Lung (tissue), 11 donors: ENCODE measurements at regions not wholly inside any gene's neighbourhood (a gene's known extent, or its start where the extent isn't known, plus 50 kb on each side); places are given as distances from the start of the nearest gene placed in this dataset.

Experiments
- ATAC-seq: fragments of 200-7000 bp; cut with Tn5 transposase; one replicate; pipeline ENCODE4 v1.9.1; 2020; ENCODE audit warnings: moderate number of reproducible peaks; ENCODE audit not compliant: insufficient read depth, low FRiP score
- DNase-seq, 3 donors: peaks; one replicate each; pipeline ENCODE4 v3.0.0-alpha.2; 2013 to 2017
- H3K27ac ChIP-seq, 2 donors: one replicate each; pipeline ENCODE4 v1.5.1; 2013; ENCODE audit warnings: mild to moderate bottlenecking in 2 of 2, moderate library complexity in 2 of 2, control low read depth in 1 of 2, inconsistent platforms in 1 of 2, low read depth in 1 of 2, low read length in 1 of 2
- H3K27me3 ChIP-seq, 3 donors: one replicate each; pipeline ENCODE4 v1.5.1; 2013; ENCODE audit warnings: low read length in 2 of 3; ENCODE audit not compliant: control insufficient read depth in 3 of 3, insufficient read depth in 3 of 3
- H3K36me3 ChIP-seq, 4 donors: one replicate each; pipeline ENCODE4 v1.5.1; 2013; ENCODE audit warnings: low read length in 4 of 4, mild to moderate bottlenecking in 1 of 4, moderate library complexity in 1 of 4; ENCODE audit not compliant: control insufficient read depth in 4 of 4, insufficient read depth in 4 of 4
- H3K4me1 ChIP-seq, 5 donors: one replicate each; pipeline ENCODE4 v1.5.1; 2013; ENCODE audit warnings: low read length in 5 of 5, mild to moderate bottlenecking in 2 of 5, moderate library complexity in 1 of 5; ENCODE audit not compliant: control insufficient read depth in 5 of 5, insufficient read depth in 5 of 5
- H3K4me3 ChIP-seq: one replicate; pipeline ENCODE4 v1.5.1; 2013; ENCODE audit warnings: mild to moderate bottlenecking, control low read depth, moderate library complexity
- H3K9ac ChIP-seq, 2 donors: one replicate each; pipeline ENCODE4 v1.5.1; 2013; ENCODE audit warnings: low read length in 2 of 2, control low read depth in 1 of 2; ENCODE audit not compliant: insufficient read depth in 1 of 2
- H3K9me3 ChIP-seq, 4 donors: one replicate each; pipeline ENCODE4 v1.5.1; 2013; ENCODE audit warnings: low read length in 3 of 4, mild to moderate bottlenecking in 1 of 4, moderate library complexity in 1 of 4; ENCODE audit not compliant: control insufficient read depth in 4 of 4, insufficient read depth in 3 of 4
- CTCF ChIP-seq: IDR thresholded peaks from 2 replicates; pipeline ENCODE4 v1.5.1; 2012; ENCODE audit warnings: mild to moderate bottlenecking; ENCODE audit errors: control extremely low read depth, extremely low read depth
- WGBS, 2 donors: extraction: QIAGEN DNeasy Blood & Tissue Kit; methylation state at CpG; one replicate each; pipeline ENCODE4 v1.1.7; 2013; 5-methylcytosine and 5-hydroxymethylcytosine counted together
- donor health status: control.
- donor health status: control.
- donor health status: Bipolar disorder and iron deficiency.
- donor health status: healthy.
- donor health status: DM: yes; HTN: yes; CAD: no.

GRCh38 chr13:88978607-88979006 is 1307.4 kb downstream of the SLITRK5 start:
- ATAC-seq, result no peak
- no peak for TF ChIP-seq CTCF
- peaks cover 0 to 4% (median 2%) of the 10 kb centered on the region in 5 donors for H3K4me1 ChIP-seq
- H3K4me3 ChIP-seq, result no peak overlapping the region
- WGBS, 2 donors, result 66 to 81% methylated on average over 2 of the region's 2 CpGs
- H3K9ac ChIP-seq, result no peak overlapping the region
- H3K36me3 ChIP-seq, result no peaks in the 10 kb centered on the region
- no peaks in the 10 kb centered on the region for H3K9me3 ChIP-seq
- DNase-seq, result no peak
- no peaks in the 10 kb centered on the region for H3K27me3 ChIP-seq
- H3K27ac ChIP-seq, result no peak overlapping the region

- no peak for TF ChIP-seq CTCF
- peak overlapping the region in 1 of 2 donors; percentile 28 for H3K9ac ChIP-seq
- no peaks in the 10 kb centered on the region for H3K9me3 ChIP-seq
- no peak overlapping the region for H3K4me3 ChIP-seq
- peaks cover 0 to 4% (median 2%) of the 10 kb centered on the region in 5 donors for H3K4me1 ChIP-seq
- no peaks in the 10 kb centered on the region for H3K27me3 ChIP-seq
- H3K36me3 ChIP-seq, result no peaks in the 10 kb centered on the region
- no peak overlapping the region for H3K27ac ChIP-seq
- 36 to 49% methylated on average over 7 of the region's 7 CpGs for WGBS, 2 donors
- DNase-seq (peak; percentile 24 to 68 (median 63)), ATAC-seq (no peak)
Observed at GRCh38 chr13:88979465-88980175, 1308.4 kb downstream of the SLITRK5 start.

GRCh38 chr13:89003656-89004055 is 1332.5 kb downstream of the SLITRK5 start:
- ATAC-seq, result no peak
- Histone ChIP-seq H3K27ac (no peak overlapping the region), H3K4me1 (peaks cover 0 to 15% (median 0%) of the 10 kb centered on the region in 5 donors), H3K36me3 (no peaks in the 10 kb centered on the region), H3K27me3 (no peaks in the 10 kb centered on the region), H3K9ac (no peak overlapping the region), H3K4me3 (no peak overlapping the region), H3K9me3 (no peaks in the 10 kb centered on the region)
- DNase-seq, result peak in 2 of 3 donors; percentile 9 to 22
- no peak for TF ChIP-seq CTCF
- 65 to 83% methylated on average over 2 of the region's 2 CpGs for WGBS, 2 donors

GRCh38 chr13:89011615-89012014 is 1340.4 kb downstream of the SLITRK5 start:
- H3K27ac ChIP-seq, result no peak overlapping the region
- H3K9ac ChIP-seq, result no peak overlapping the region
- no peaks in the 10 kb centered on the region for H3K36me3 ChIP-seq
- WGBS, 2 donors, result 43 to 88% methylated on average over 2 of the region's 2 CpGs
- H3K4me1 ChIP-seq, result no peaks in the 10 kb centered on the region
- H3K27me3 ChIP-seq, result no peaks in the 10 kb centered on the region
- no peak overlapping the region for H3K4me3 ChIP-seq
- ATAC-seq, result no peak
- no peak for TF ChIP-seq CTCF
- DNase-seq, result no peak
- H3K9me3 ChIP-seq, result no peaks in the 10 kb centered on the region
